ENCODE measurements at regions not wholly inside any gene's neighbourhood (a gene's known extent, or its start where the extent isn't known, plus 50 kb on each side); places are given as distances from the start of the nearest gene placed in this dataset.

GRCh38 chr12:102542816-102543440, 62.6 kb upstream of the IGF1 start:
- TF ChIP-seq Cebpa-rat (IDR thresholded peaks at IDR 0.05), result no peak
- H3K36me3 ChIP-seq, result no peaks in the 10 kb centered on the region
- no peaks in the 10 kb centered on the region for H3K9me3 ChIP-seq (replicated peaks in 1 of 11)
- no peak overlapping the region for H3K4me3 ChIP-seq
- peaks cover 0 to 13% (median 0%) of the 10 kb centered on the region in 10 experiments; a peak in 1 of 20 replicates for H3K4me1 ChIP-seq
- H3K27ac ChIP-seq, result no peak overlapping the region
- H3K4me2 ChIP-seq, result no peak overlapping the region
- no peaks in the 10 kb centered on the region for H3K27me3 ChIP-seq
- H4K20me1 ChIP-seq, result no peaks in the 10 kb centered on the region
- H3K9ac ChIP-seq, result no peak overlapping the region

DNA sequence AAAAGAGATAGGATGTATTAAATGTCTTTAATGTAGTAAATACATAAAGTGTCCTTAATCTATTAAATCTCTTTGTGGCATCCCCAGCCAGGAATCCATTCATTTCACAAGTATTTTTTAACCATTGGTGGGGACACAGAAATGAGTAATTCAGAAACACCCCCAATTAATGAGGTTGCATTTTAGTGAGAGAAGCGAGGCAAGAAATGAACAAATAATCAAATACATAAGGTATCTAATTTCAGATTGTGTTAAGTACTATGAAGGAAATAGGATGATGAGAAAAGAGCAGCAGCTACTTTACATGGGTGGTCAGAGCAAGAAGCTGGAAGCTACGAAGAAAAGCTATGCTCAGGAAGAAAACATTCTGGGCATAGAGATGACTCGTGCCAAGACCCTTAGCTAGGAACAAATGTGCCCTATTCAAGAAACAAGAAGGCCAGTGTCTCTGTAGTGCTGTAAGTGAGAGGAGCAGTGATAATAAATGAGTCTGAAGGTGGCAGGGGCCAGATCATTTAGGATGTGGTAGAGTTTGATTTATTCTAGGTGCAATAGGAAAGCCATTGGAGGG, 60.5 kb upstream of the IGF1 start:
- Histone ChIP-seq H3K4me2 (no peak overlapping the region), H3K27me3 (no peaks in the 10 kb centered on the region), H3K9ac (no peak overlapping the region), H3K36me3 (no peaks in the 10 kb centered on the region), H3K4me1 (peaks cover 0 to 7% (median 0%) of the 10 kb centered on the region in 10 experiments; a peak in 6 of 20 replicates), H3K4me3 (no peak overlapping the region), H3K9me3 (replicated peaks in 1 of 11) (no peaks in the 10 kb centered on the region), H4K20me1 (no peaks in the 10 kb centered on the region), H3K27ac (no peak overlapping the region)
- no peak for TF ChIP-seq Cebpa-rat (IDR thresholded peaks at IDR 0.05)

- H3K9me3 ChIP-seq (replicated peaks in 1 of 11), result no peaks in the 10 kb centered on the region
- no peaks in the 10 kb centered on the region for H3K36me3 ChIP-seq
- no peak overlapping the region for H3K4me2 ChIP-seq
- H3K4me3 ChIP-seq, result no peak overlapping the region
- H3K27ac ChIP-seq, result no peak overlapping the region
- no peaks in the 10 kb centered on the region for H3K27me3 ChIP-seq
- peaks cover 0 to 17% (median 0%) of the 10 kb centered on the region in 10 experiments; a peak in 6 of 20 replicates for H3K4me1 ChIP-seq
- H4K20me1 ChIP-seq, result no peaks in the 10 kb centered on the region
- H3K9ac ChIP-seq, result no peak overlapping the region
- no peak for TF ChIP-seq Cebpa-rat (IDR thresholded peaks at IDR 0.05)
These were observed 59.5 kb upstream of the IGF1 start for GRCh38 chr12:102539651-102540553.

DNA sequence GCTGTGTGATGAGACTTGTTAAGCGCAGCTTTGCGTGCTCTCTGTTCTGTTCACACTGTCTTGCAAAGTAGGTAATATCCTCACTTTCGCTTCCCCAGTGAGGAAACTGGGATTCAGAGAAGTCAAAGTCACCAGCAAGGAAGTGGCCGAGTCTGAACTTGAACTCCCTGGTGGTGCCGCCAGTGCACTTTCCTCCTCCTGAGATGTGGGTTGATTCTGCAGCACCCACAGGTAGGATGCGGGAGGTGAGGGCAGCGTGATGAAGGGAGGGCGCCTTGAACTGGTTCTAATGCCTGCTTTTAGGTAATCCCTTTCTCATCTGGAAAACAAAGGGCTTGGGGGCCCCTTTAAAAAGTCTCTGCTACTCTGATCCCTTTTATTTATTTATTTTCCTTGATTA, 54.9 kb upstream of the IGF1 start:
- Histone ChIP-seq H3K9ac (no peak overlapping the region), H3K36me3 (no peaks in the 10 kb centered on the region), H4K20me1 (no peaks in the 10 kb centered on the region), H3K4me3 (no peak overlapping the region), H3K4me1 (peaks cover 0 to 19% (median 0%) of the 10 kb centered on the region in 10 experiments; a peak in 6 of 20 replicates), H3K9me3 (replicated peaks in 1 of 11) (no peaks in the 10 kb centered on the region), H3K27ac (peak overlapping the region in 1 of 11 experiments; percentile 33; a peak in 2 of 22 replicates), H3K27me3 (no peaks in the 10 kb centered on the region), H3K4me2 (peak overlapping the region in 3 of 11 experiments; percentile 34 to 80 (median 73); a peak in 5 of 22 replicates)
- no peak for TF ChIP-seq Cebpa-rat (IDR thresholded peaks at IDR 0.05)

GRCh38 chr12:102534899-102535298, 54.5 kb upstream of the IGF1 start:
- H3K27me3 ChIP-seq, result no peaks in the 10 kb centered on the region
- no peaks in the 10 kb centered on the region for H3K9me3 ChIP-seq (replicated peaks in 1 of 11)
- no peaks in the 10 kb centered on the region for H3K36me3 ChIP-seq
- no peak overlapping the region for H3K4me3 ChIP-seq
- H3K9ac ChIP-seq, result no peak overlapping the region
- H3K27ac ChIP-seq, result no peak overlapping the region; a peak in 1 of 22 replicates
- H4K20me1 ChIP-seq, result no peaks in the 10 kb centered on the region
- H3K4me2 ChIP-seq, result peak overlapping the region in 2 of 11 experiments; percentile 73 to 80; a peak in 3 of 22 replicates
- peaks cover 0 to 19% (median 0%) of the 10 kb centered on the region in 10 experiments; a peak in 6 of 20 replicates for H3K4me1 ChIP-seq
- no peak for TF ChIP-seq Cebpa-rat (IDR thresholded peaks at IDR 0.05)

DNA sequence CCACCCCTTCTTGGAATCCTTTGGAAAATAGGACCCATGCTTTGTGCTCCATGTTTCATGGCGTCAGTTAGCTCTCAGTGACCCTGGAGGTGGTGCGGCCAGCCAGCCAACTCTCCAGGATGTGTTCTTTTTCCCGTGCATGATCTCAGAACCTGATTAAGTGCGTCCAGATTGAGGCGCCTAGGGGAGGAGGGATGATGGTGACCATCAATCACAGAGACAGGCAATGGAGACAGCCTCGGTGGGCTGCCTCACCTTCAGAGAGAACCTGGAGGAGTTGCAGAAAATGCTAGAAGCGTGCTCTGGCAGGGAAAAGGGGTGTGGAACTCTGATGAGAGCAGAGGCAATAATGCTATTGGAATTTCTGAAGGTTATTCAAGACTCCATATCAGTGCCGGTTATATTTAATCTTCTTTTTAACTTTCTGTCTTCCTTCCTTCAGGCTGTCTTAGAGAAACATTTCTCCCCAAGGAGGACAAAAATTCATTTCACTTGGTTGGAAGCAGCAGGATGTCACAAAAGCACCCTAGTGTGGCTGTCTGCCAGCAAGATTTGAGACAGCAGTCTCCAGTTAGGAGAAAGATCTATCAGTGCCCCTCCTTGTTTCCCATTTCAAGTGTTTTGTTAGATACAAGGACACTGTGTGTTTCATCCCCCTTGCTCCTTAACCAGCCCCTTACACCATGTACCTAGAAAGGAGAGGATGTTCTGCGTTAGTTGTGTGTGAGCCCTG, 53.3 kb upstream of the IGF1 start:
- Histone ChIP-seq H4K20me1 (no peaks in the 10 kb centered on the region), H3K27me3 (no peaks in the 10 kb centered on the region), H3K4me1 (peaks cover 0 to 19% (median 0%) of the 10 kb centered on the region in 10 experiments; a peak in 6 of 20 replicates), H3K36me3 (no peaks in the 10 kb centered on the region), H3K4me2 (no peak overlapping the region), H3K9me3 (replicated peaks in 1 of 11) (peaks cover 0 to 3% (median 0%) of the 10 kb centered on the region in 11 experiments; a peak in 1 of 22 replicates), H3K27ac (no peak overlapping the region), H3K4me3 (no peak overlapping the region), H3K9ac (no peak overlapping the region)
- TF ChIP-seq Cebpa-rat (IDR thresholded peaks at IDR 0.05), result no peak

Measured in BLaER1 treated with 17β-estradiol and CSF1 and Interleukin-3, amounts not matched to agents 10 nM and 100 nM (cell line).